GM18861 (cell line): ENCODE measurements at regions not wholly inside any gene's neighbourhood (a gene's known extent, or its start where the extent isn't known, plus 50 kb on each side); places are given as distances from the start of the nearest gene placed in this dataset.
"Not testable (repeated sequence)": the region's sequence is repeated elsewhere in the genome, so short reads cannot be mapped to it uniquely, and the experiment has no call there.

Source experiments
- ATAC-seq: cut with Tn5 transposase; IDR thresholded peaks from one replicate; pipeline ENCODE4 v1.9.1; 2021; ENCODE audit not compliant: unreplicated experiment

DNA sequence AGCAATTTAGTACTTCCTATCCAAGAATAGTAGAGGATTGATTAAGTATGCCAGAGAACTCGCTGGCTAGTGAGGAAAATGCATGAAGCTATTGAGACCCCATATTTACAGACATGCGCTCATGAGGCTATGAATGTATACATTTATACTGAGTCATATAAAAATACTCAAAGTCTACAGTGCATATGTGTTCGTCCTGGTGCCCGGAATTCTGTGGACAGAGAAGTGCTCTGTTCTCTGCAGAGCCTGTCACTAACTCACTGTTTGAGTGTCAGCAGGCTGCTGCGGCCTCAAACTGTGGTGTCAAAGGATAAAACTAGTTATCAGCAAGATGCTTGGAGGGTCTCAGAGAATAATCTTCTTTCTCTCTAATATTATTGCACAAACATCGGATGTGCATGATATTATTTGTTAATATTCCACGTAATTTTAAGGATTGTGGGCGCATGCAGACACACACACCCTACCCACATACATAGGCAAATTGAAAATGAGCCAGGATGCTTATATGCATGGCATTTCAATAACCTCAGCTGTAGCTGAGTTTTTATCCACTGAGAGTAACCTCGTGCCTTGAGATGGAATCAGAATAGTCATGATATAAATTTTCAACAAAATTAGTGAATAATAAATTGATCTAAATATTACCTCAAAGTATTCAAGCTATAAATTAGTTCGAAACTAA, 50.0 kb upstream of the TSC22D2 start:
- no peak for ATAC-seq

DNA sequence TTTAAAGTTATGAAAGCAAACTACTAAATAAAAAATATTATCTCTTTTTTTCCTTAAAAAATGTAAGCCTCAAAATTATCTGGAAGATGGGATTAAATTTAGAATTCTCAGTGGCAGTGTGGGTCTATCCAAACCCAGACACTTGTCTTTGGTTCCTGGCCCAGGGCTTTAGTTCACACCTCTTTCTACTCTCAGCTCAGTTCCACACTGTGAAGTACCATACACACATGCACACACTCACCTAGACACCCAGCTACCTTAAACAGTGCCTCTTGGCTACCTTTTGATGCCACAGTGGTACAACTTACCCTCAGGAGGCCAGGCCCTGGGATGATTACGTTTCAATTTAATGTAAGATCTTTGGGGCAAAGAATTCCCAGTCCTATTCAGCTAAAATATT, 51.0 kb upstream of the TSC22D2 start:
- no peak for ATAC-seq

DNA sequence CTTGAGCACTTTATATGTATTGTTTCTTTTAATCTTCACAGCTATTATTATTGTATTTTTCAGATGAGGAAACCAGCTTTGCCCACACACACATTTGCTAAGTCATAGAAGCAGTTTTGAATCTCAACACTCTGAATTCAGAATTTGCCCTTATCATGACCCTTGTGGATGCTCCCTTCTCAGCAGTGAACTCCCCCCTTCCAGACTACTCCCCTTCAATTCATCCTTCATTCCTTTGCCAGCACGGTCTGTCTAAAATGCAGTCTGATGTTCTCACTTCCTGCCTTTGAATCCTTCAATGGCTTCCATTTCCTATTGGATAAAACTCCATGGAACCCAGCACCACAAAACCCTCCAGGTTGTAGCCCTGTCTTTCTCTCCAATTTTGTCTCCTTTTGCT, 52.5 kb upstream of the TSC22D2 start:
- ATAC-seq: no peak

DNA sequence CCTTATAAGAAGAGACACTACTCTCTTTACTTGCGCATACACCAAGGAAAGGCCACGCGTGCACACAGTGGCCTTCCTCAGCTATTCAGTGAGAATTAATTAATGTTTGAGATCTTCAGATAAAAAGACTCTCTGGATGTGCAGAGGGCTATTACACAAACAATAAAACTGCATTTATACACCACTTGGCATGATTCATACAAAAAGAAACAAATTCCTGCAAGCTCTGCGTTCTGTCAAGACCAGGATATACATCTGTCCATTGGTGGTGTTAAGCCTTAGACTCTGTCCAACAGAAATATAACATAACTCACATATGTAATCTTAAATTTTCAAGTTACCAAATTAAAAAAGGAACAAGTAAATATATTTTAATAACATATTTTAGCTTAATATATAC, 55.2 kb upstream of the TSC22D2 start:
- ATAC-seq: no peak

DNA sequence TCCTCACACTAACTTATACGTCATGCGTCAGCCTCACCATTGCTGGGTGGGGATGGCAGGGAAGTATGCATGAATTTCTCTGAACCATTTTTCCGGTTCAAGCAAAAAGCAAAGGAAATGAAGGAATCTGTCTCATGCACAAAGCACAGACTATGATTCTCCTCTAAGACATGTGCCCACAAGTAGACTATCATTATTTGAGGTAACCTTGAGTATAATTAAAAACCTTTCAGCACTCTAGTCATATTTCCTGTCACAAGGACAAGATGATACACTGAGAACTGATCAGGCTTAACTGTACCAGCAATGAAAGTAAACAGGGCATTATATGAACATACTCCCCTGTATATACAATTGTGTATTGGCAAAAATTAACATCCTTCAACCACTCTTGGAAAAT, 56.7 kb upstream of the TSC22D2 start:
- ATAC-seq: no peak

DNA sequence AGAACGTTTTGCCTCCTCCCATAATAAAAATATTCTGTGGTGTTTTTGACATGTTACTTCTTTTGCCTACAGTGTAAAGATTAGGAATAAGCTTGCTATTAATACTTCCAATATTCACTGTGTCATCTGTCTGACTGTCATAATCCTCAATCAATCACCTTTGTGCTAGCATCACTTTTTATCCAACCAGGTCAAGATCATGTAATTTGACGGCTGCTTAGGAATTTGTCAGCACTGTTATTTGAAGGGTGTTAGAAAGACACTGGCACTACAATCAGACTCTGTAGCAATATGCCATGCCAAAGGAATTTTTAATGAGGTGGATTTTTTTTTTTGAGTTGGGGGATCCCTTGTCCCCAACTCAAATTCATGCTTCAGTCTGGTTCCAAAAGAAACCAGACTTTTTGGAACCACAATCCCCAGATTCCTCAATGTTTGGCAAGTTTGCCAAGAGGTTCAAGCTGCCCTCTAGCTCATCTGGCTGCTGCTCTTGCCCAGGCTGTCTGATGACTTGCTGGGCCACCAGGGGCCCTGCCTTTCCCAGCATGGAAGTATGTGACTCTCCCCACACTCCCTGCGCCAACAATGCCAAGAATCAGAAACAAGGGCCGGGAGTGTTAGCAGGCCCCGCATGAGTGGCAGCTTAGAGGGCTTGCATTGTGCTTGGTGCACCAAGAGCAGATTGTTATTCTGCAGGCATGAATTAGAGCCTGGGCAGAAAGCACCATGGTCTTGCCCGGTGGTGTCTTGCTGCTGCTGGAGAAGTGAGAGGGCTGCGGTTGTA, 58.6 kb upstream of the TSC22D2 start:
- no peak for ATAC-seq

DNA sequence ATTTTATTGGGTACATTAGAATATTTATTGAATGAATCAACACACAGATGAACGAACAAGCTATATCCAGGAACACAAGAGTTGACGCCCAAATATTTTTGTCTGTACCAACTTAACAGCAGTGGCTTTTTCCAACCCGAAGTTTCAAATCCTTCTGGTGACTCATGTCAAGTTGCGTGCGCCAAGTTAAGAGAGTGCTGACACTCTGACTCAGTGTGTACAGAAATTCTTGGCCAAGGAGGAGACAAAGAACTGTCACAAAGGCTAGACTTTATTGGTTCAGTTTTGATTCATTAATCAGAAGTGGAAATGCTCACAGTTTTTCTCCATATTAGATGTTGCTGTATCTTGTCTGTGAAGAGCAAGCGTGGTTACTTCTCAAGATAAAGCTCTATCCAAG, 59.6 kb upstream of the TSC22D2 start:
- no peak for ATAC-seq

DNA sequence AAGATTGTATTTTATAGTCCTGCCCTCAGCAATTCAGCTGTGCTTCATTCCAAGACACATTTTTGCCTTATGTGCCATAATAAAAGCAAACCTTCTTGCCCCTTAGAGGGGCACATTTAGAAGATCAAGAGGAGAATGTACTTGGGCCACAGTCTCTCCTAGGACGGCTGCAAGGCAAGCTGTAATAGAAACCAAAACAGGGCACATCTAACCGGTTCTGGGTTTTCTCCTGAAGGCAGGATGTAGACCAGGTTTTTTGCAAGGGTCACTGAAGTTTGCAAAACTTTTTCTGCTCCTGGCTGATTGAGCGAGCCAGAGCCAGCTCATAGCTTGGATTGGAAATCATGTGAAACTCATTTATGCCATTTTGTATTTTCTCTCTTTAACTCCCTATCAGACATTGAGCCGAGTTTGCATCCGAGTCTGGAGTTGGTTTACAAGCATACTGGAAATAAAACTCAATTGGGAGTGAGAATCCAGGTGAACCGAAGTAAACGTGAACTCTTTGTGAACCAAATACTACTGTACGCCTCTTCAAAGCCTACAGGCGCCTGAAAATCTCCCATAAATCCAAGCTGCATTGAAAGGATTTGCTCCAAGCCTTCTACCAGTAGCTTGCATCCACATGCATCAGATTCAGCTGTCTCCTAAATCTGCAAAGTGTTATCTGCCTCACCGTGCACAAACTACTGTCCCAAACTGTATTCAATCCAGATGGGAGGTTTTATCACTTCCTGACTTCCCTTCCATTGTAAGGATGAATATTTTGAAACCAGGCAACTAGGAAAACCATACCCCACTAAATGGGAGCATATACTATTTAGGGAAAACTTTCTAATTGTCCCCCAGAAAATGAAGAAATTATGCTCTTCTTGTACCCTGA, 60.9 kb upstream of the TSC22D2 start:
- ATAC-seq: no peak

DNA sequence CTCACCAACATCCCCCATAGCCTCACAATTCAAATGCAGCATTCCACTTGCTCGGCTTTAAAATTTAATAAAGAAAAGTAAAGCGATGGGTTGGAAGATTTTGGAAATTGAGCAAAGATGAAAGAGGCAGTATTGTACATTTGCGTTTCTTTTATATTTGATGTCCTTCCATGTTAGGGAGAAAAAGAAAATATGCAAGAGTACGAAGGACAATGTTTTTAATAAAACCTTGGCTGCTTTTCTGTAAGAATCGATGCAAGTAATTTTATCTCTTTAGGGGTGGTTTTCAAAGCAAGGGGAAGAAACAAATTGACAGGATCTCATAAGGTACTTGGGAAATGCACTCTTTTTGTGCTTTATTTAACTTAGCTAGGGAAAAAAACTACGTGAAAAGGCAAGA, 61.8 kb upstream of the TSC22D2 start:
- no peak for ATAC-seq

DNA sequence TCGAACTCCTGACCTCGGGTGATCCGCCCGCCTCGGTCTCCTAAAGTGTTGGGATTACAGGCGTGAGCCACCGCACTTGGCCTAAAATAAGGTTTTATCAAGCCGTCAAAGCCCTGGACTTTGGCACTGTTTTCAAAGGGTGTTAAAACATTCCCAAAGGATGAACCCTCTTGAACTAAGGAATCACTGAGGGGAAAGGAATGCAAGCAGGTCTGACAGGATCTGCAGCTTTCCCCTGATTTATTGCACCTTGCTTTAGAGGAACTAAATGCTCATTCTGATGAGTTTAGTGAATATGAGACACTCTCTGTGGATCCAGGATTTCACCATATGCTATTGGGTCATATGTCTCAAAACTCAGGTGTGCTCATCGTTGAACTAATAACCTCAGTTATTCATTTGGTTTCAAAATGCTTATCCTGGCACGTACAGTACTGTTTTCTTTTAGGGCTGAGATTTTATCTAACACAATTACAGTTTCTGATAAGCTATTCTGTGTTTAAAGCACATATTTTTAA, 63.0 kb upstream of the TSC22D2 start:
- ATAC-seq: no peak

DNA sequence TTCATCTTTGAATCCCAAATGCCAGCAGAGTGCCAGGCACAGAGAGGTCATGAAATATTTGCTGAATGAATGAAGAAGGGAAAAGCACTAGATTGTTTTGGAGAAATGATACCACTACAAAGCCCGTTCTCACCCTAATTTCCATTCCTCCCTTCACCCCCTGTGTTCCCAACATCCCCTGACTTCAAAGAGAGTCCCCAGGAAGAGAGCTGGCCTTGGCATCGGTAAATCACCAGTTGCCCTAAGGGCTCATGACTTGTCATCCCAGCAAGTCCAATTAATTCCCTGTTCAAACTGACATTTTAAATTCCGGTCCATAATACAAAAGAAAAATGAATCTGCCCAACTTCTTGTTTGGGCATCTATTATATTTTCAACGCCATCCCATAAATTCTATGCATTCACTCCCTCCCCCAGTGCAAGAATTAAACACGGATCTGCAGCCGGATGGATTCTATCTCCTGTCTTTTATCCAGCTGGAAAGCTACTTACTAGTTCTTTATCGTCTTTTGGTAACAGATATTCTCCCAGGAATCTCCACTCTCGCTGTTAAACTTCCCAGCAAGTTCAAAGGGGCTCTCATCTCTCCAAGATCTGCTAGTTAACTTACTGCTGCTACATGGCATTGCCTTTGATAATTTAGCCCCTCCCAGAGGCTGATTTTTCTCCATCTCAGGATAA, 63.9 kb upstream of the TSC22D2 start:
- ATAC-seq: no peak

DNA sequence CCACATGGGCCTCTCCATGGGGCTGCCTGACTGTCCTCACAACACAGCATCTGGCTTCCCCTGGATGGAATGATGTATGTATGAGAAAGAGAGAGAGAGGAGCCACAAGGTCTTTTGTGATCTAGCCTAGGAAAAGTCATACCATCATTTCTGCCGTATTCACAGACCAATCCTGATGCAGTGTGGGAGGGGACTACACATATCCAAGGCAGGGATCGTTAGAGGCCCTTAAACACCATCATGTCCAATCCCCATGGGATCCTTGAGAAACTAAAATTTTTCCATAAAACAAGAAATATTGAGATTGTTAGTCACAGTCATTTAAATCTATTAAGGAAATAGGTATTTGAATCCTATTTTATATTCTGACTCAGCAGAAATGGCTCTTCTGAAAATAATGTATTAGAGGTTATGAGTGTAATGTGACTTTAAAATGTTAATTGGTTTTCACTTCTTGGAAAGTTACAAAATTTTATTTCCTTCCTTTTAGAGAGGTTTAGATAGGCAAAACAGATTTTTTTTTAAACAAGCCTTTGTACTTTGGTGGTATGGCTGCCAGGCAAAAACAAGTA, 65.1 kb upstream of the TSC22D2 start:
- no peak for ATAC-seq

DNA sequence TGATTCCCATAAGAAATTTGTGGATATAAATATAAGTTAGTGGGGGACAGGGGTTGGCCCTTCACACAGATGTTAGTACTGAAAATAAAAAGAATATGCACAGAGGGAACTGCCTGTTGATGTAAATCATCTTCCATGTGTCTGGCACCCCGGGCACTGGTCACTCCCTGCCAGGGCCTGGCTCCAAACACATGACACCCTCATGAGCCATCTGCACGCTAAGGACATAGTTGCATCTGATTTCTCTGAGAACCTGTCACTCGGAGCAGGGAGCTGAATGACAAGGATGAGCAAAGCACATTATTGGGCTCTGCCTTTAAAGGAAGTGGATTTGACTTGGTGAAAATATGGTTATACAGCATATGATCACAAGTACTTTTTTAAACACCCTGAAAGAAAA, 66.2 kb upstream of the TSC22D2 start:
- no peak for ATAC-seq

DNA sequence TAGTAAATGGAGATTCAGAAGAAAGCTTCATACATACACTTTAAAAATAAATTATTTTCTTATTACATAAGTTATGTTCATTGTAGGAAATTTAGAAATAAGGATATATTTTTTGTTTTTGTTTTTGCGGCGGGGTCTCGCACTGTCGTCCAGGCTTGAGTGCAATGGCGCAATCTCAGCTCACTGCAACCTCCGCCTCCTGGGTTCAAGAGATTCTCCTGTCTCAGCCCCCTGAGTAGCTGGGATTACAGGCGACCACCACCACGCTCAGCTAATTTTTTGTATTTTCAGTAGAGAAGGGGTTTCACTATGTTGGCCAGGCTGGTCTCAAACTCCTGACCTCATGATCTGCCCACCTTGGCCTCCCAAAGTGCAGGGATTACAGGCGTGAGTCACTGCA, 71.7 kb upstream of the TSC22D2 start:
- ATAC-seq: not testable (repeated sequence)

DNA sequence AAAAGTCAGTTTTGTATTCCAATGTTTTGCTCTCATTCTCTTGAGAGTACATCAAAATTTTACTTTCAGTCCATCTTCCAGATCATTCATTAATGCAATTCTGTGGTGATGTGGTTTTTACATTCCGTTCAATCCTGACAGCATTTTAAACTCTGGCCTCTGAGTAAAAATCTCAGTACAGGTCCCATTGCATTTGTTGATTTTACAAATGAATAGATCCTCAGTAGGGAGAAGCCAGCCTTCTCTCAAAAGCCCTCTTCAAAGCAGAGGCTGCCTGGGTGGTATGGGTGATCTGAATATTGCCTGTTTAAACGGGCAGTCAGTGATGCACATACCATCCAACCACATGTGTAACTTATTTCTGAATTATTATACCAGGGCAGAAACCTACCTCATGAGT, 72.5 kb upstream of the TSC22D2 start:
- no peak for ATAC-seq

DNA sequence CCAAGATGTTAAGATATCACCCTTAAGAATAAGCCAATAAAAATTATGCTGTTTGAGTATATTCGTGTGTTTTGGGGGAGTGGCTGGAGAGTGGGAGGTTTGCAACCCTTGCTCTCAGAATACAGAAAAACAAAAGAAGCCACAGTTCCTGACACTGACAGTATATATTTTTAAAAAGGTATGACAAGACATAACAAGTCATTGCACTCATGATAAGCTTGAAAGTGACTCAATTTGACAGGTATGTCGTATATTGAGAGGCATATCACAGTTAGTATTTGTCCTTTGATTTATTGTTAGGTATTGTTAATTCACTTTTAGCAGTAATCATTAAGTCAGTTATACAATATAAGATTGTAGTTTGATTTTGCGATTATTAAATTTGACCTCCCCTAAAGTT, 73.1 kb upstream of the TSC22D2 start:
- ATAC-seq: no peak

DNA sequence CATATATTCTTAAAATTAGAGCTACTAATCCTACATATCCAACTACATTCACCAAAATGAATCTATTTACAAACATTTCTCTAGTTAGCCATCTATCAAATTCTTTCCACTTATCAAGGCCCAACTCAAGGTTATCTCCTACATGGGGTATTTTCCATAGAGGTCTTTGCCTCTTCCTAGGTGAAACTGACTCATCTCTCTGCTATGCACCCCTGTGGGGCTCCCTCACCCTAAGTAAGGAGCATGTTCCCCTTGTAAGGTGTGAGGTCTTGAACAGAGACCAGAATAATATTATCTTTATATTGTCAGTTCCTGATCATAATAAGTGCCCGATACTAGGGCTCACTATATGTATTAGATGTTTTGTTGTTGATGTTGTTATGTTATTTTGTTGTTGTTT, 74.6 kb upstream of the TSC22D2 start:
- no peak for ATAC-seq

DNA sequence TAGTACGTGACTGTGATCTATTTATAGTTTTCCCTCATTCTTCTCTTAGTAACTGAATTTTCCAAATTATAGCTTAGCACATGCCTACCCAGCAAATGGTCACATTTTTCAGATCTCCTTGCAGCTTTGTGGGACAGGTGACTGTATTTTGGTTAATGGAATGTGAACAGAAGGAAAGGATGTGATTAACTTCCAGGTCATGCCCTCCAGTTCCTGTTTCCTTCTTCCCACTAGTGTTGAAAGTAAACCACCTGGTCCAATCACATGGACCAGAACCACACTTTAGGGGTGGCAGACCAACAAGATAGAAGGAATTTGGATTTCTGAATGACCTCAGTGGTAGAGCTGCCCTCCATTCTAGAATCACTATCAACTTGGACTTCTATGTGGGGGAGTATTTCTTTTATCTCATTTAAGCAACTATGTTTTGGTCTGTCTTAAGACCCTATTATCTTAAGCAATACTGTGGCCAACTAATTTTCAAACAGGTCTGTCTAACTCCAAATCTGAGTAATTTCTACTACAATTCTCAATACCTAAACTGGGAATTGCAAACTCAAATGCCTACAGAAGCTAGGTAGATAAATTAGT, 76.0 kb upstream of the TSC22D2 start:
- ATAC-seq: no peak

DNA sequence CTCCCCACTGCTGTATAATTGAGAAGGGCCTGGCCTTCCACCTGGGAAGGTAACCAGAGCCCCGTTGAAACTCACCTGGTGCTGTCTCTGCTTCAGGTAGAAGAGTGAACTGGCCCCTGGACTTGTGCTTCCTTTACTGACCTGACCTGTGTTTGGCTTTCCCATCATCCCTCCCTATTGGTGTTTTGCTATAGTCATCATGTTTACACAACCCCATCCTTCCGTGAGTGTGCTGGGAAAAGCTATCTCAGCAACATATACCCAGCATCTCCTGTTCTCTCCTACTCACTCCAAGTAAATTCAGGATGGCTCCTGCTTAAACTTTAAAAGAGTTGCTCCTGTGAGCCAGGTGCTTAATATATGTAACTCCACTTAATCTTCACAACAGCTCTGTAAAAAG, 77.2 kb upstream of the TSC22D2 start:
- ATAC-seq: no peak

DNA sequence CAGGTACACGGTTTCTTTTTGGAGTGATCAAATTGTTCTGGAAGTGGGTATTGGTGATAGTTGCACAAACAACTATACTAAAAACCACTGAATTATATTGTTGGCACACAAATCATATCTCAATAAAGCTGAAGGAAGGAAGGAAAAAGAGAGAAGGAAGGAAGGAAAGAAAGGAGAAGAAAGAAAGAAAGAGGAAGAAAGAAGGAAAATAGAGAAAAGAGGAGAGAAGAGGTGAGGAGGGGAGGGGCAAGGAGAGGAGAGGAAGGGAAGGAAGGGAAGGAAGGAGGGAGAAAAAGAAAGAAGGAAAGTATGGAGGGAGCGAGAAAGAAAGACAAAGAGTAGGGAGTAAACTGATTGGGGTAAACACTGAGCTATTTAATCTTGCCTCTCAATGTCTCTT, 77.9 kb upstream of the TSC22D2 start:
- ATAC-seq: no peak
